ENCODE measurements at regions not wholly inside any gene's neighbourhood (a gene's known extent, or its start where the extent isn't known, plus 50 kb on each side); places are given as distances from the start of the nearest gene placed in this dataset.
"Not testable (repeated sequence)": the region's sequence is repeated elsewhere in the genome, so short reads cannot be mapped to it uniquely, and the experiment has no call there.

GRCh38 chr14:106334428-106335109 is 808.2 kb downstream of the TMEM121 start:
- H3K27ac ChIP-seq; intact Hi-C loops (cut with DNase I; ENCODE audit: low total_unique reads); H3K36me3 ChIP-seq (ENCODE audit: low read depth, missing control alignments); H3K9me3 ChIP-seq; H3K4me3 ChIP-seq; H3K27me3 ChIP-seq; H3K4me1 ChIP-seq: not testable (repeated sequence)
- WGBS, 2 donors = 31 to 38% methylated on average over 16 of the region's 16 CpGs
- peak; percentile 74 for DNase-seq
- TF ChIP-seq CTCF (IDR thresholded peaks at IDR 0.05) = peak in 2 of 3 experiments; percentile 21 to 59

GRCh38 chr14:106335110-106335429 is 808.7 kb downstream of the TMEM121 start:
- H3K9me3 ChIP-seq; DNase-seq; H3K27me3 ChIP-seq; H3K27ac ChIP-seq; H3K4me1 ChIP-seq; intact Hi-C loops (cut with DNase I; ENCODE audit: low total_unique reads); H3K4me3 ChIP-seq; H3K36me3 ChIP-seq (ENCODE audit: low read depth, missing control alignments): not testable (repeated sequence)
- 31 to 38% methylated on average over 4 to 6 of the region's 6 CpGs for WGBS, 2 donors

GRCh38 chr14:106338775-106339174 is 812.4 kb downstream of the TMEM121 start:
- H3K27ac ChIP-seq; H3K9me3 ChIP-seq; H3K4me1 ChIP-seq; H3K36me3 ChIP-seq (ENCODE audit: low read depth, missing control alignments); H3K4me3 ChIP-seq; DNase-seq; intact Hi-C loops (cut with DNase I; ENCODE audit: low total_unique reads); H3K27me3 ChIP-seq: not testable (repeated sequence)
- 68 to 76% methylated on average over 11 to 15 of the region's 15 CpGs for WGBS, 2 donors

GRCh38 chr14:106340658-106341057 is 814.3 kb downstream of the TMEM121 start:
- H3K4me1 ChIP-seq; H3K4me3 ChIP-seq; DNase-seq; H3K9me3 ChIP-seq; H3K27me3 ChIP-seq; intact Hi-C loops (cut with DNase I; ENCODE audit: low total_unique reads); H3K27ac ChIP-seq; H3K36me3 ChIP-seq (ENCODE audit: low read depth, missing control alignments): not testable (repeated sequence)
- WGBS, 2 donors = 68 to 71% methylated on average over 3 of the region's 4 CpGs

GRCh38 chr14:106341161-106341560 is 814.8 kb downstream of the TMEM121 start:
- H3K4me3 ChIP-seq; H3K4me1 ChIP-seq; DNase-seq; H3K27ac ChIP-seq; H3K9me3 ChIP-seq; H3K36me3 ChIP-seq (ENCODE audit: low read depth, missing control alignments); H3K27me3 ChIP-seq; intact Hi-C loops (cut with DNase I; ENCODE audit: low total_unique reads): not testable (repeated sequence)
- 61 to 81% methylated on average over 5 of the region's 5 CpGs for WGBS, 2 donors

- Histone ChIP-seq H3K9me3 (no peaks in the 10 kb centered on the region), H3K4me3 (no peak overlapping the region), H3K27ac (no peak overlapping the region), H3K27me3 (no peaks in the 10 kb centered on the region), H3K4me1 (no peaks in the 10 kb centered on the region), H3K36me3 (ENCODE audit: low read depth, missing control alignments) (no peaks in the 10 kb centered on the region)
- no peak for TF ChIP-seq POLR2A (IDR thresholded peaks at IDR 0.05)
- no peak for TF ChIP-seq CTCF (IDR thresholded peaks at IDR 0.05)
- WGBS, 2 donors = 68 to 73% methylated on average over 2 of the region's 2 CpGs
- no peak for DNase-seq
- intact Hi-C loops (cut with DNase I; ENCODE audit: low total_unique reads) = no loop called here
Measured at GRCh38 chr14:106343626-106344025, 817.2 kb downstream of the TMEM121 start.

GRCh38 chr14:106344065-106344614 is 817.8 kb downstream of the TMEM121 start:
- DNase-seq; H3K27me3 ChIP-seq; H3K4me1 ChIP-seq; H3K27ac ChIP-seq; H3K9me3 ChIP-seq; H3K4me3 ChIP-seq; intact Hi-C loops (cut with DNase I; ENCODE audit: low total_unique reads); H3K36me3 ChIP-seq (ENCODE audit: low read depth, missing control alignments): not testable (repeated sequence)
- 47 to 51% methylated on average over 5 of the region's 5 CpGs for WGBS, 2 donors

- H3K9me3 ChIP-seq; H3K27ac ChIP-seq; DNase-seq; H3K36me3 ChIP-seq (ENCODE audit: low read depth, missing control alignments); H3K4me1 ChIP-seq; intact Hi-C loops (cut with DNase I; ENCODE audit: low total_unique reads); H3K4me3 ChIP-seq; H3K27me3 ChIP-seq: not testable (repeated sequence)
- WGBS, 2 donors = 49 to 68% methylated on average over 3 to 5 of the region's 5 CpGs
Measured at GRCh38 chr14:106344791-106345479, 818.6 kb downstream of the TMEM121 start.

Measured in testis (tissue), 2 donors.